Umbilical cord (tissue), 1 donor: ENCODE measurements at regions not wholly inside any gene's neighbourhood (a gene's known extent, or its start where the extent isn't known, plus 50 kb on each side); places are given as distances from the start of the nearest gene placed in this dataset.
A peak's percentile ranks its signal among the peaks of the same experiment; 100 is the strongest.
"Not testable (repeated sequence)": the region's sequence is repeated elsewhere in the genome, so short reads cannot be mapped to it uniquely, and the experiment has no call there.

ENCODE experiments used
- DNase-seq: peaks from one replicate; pipeline ENCODE4 v3.0.0-alpha.2; 2015; ENCODE audit warnings: low spot score

GRCh38 chr4:26175006-26175786 lies 145.6 kb upstream of the RBPJ start:
- DNase-seq, result no peak

DNA sequence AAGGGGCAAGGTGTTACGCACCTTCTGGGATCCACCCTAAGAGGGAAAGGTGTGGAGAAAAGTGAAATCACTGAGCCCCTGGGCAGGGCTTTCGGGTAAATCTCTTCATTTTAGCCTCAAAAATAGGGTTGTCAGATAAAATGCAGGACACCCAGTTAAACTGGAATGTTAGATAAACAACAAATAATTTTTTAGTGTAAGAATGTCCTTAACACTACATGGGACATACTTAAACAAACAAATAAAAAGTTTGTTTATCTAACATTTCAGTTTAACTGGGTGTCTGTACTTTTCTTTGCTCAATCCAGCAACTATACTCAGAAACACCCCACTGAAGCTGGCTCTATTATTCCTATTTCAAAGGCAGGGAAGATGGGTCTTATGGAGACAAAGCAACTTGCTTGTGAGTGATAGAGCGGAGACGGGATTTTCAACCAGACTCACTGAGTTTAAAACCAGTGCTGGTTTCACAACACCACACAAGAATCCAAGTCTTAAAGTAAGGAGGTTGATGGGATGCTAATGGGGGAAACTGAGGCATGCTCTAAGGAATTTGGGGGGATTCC lies 144.8 kb upstream of the RBPJ start:
- DNase-seq, result peak; percentile 62

DNA sequence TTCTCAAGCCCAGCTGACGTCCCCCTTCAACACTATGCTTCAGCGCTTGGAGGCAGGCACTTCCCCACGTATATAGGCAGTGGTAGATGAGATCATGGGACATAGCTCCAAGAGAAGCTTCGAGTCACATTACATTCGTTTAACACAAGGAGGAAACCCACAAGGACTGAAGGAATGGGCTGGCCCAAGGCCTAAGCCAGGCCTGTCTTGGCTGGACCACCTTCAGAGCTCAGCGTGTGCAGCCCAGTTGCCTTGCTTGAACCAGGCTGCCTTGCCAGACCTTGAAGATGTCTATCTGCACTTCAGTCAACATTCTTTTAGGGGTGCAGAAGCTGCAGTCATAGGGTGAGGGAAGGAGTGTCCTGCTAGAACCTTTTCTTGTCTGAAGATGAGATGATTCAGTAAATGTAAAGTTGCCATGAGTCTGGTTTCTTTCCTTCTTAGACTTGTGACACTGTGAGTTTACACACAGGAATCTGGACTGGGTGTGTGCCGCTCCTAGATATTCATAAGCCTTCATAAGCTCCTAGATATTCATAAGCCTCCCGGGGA lies 144.1 kb upstream of the RBPJ start:
- peak; percentile 98 for DNase-seq

GRCh38 chr4:26178854-26179253 lies 142.0 kb upstream of the RBPJ start:
- no peak for DNase-seq

- DNase-seq, result no peak
Observed at GRCh38 chr4:26179316-26179760, 141.5 kb upstream of the RBPJ start.

DNA sequence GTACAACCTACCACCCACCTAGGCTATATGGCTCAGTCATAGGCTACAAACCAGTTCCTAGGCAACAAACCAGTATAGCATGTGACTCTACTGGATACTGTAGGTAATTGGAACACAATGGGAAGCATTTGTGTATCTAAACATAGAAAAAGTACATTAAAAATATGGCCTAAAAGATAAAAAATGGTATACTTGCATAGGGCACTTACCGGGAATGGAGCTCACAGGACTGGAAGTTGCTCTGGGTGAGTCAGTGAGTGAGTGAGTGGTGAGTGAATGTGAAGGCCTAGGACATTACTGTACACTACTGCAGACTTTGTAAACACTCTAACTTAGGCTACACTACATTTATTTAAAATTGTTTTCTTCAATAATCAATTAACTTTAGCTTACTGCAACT lies 139.2 kb upstream of the RBPJ start:
- DNase-seq, result no peak

GRCh38 chr4:26183017-26183416 lies 137.8 kb upstream of the RBPJ start:
- no peak for DNase-seq

- no peak for DNase-seq
Observed at GRCh38 chr4:26185436-26185835, 135.4 kb upstream of the RBPJ start.

- no peak for DNase-seq
Observed at GRCh38 chr4:26191353-26191752, 129.5 kb upstream of the RBPJ start.

DNA sequence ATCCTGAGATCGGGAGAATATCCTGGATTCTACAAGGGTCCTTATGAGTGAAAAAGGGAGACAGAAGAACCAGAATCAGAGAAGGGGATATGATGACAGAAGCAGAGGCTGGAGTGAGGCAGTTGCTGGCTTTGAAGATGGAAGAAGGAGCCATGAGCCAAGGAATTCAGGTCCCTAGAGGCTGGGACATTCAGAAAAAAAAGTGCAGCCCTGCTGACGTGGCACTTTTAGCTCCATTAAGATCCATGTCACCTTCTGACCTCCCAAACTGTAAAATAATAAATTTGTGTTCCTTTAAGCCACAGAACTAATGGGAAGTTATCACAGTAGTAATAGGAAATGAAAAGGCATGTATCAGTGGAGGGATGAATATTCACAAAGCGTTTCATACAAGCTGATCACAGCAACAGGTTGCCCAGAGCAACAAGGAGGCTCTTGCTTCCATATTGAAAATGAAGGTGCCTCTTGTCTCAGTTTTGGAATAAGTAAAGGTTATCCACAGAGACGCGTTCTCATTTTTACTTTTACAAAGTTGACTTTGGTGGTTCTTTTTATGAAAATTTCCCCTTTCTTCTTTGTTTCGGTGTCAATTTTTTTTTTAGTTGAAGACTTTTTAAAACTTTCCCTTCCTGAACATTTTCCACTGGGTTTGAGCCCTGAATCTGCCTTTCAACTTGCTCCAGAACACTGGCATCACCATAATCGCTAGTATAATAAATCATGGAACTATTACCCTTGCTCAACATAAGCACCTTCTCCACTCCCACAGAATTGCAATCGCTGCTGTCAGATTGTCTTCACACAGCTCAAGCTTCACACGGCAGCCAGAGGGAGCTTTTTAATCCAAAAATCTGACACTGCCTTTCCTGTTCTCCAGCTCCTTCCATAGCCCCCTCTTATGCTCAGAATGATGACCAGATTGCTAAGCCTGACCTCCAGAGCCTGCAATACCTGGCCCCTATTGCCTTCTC lies 127.6 kb upstream of the RBPJ start:
- no peak for DNase-seq

GRCh38 chr4:26194764-26195163 lies 126.0 kb upstream of the RBPJ start:
- no peak for DNase-seq

GRCh38 chr4:26196567-26196966 lies 124.2 kb upstream of the RBPJ start:
- peak; percentile 17 for DNase-seq

- DNase-seq, result no peak
Observed at GRCh38 chr4:26197018-26197779, 123.6 kb upstream of the RBPJ start.

DNA sequence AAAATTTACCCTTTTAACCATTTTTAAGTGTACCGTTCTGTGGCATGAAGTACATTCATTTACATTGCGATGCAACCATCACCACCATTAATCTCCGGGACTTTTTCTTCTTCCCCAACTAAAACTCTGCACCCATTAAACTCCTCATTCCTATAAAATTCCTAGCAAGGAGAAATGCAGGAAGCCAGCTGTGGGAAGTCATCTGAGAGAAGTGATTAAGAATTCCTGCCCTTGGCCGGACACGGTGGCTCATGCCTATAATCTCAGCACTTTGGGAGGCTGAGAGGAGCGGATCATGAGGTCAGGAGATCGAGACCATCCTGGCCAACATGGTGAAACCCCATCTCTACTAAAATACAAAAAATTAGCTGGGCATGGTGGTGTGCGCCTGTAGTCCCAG lies 121.9 kb upstream of the RBPJ start:
- not testable (repeated sequence) for DNase-seq

DNA sequence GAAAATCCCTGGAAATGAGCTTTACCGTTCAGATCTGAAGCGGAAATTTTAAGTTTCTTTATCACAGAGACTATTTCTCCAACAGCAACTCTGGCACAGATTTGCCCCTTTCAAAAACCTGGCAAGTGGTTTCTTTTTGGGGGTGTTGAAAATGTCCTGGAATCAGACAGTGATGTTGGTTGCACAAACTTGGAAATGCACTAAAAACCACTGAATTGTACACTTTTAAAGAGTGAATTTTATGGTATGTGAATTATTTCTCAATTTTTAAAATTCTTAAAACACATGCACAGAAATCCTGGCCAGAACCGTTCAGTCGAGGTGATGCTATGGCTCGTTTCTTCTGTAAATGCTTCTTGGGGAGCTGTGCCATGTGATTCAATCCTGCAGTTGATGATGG lies 121.2 kb upstream of the RBPJ start:
- no peak for DNase-seq

GRCh38 chr4:26201120-26201519 lies 119.7 kb upstream of the RBPJ start:
- DNase-seq, result no peak

DNA sequence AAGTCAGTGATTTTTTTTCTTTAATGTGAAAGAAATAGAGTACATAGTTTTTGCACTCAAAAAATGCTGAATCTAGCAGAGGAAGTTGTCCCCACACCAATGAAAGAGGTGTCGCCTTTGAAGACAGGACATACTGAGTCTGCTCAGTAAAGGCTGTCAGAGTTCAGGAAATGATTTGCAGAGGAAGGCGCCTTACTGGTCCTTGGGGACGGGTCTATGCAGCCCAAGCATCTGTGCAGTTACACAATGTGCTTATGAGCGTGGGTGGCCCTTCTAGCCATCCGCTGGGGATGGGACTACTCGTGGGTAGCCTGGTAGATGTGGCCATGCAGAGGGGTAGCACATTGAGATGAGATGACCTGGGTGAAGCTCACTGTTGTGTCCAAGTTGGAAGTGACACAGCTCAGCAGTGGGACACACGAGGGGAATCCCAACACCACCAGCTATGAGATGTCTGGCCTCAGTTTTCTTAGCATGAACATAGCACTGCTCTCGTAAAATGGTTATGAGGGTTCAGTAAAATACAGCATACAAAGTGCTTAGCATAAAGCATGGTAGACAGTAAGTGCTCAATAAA lies 116.5 kb upstream of the RBPJ start:
- no peak for DNase-seq

- DNase-seq, result no peak
Observed at GRCh38 chr4:26204911-26205370, 115.9 kb upstream of the RBPJ start.

DNA sequence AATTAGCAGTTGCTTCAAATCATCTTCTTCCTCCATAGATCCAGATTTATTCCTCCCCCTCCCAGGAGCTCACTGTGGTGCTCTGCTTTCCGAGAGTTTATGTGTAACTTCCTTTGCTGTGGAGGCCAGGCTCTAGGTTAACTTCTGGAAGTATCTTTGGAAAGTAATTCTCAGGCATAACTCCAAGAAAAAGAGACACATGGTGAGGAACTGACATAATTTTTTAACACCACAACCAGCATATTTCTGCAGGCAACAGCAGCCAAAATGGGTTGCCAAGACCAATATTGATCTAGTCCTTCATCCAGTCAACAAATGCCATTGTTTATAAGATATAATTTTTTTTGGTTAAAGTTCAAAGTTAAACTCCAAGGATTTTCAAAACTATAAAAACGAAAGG lies 114.5 kb upstream of the RBPJ start:
- peak; percentile 84 for DNase-seq

- DNase-seq, result peak; percentile 37
Observed at GRCh38 chr4:26206999-26207398, 113.8 kb upstream of the RBPJ start.

DNA sequence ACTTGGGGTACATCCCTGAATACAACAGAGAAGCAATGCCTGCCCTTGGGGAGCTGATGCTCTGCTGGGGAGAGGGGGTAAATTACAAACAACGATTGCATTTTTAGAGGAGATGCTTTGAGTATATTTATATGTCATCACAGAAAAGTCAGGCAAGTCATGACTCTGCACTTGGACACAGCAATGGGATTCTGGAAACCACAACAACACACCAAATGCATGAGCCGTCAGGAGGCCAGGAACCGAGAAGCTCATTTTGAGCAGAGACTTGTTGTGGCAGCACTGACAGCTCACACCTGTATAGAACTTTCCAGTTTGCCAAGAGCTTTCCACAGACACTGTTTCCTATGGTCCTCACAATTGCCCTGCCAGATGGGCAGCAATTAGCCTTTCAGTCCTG lies 113.2 kb upstream of the RBPJ start:
- DNase-seq, result no peak
